ENCODE measurements at regions not wholly inside any gene's neighbourhood (a gene's known extent, or its start where the extent isn't known, plus 50 kb on each side); places are given as distances from the start of the nearest gene placed in this dataset.

DNA sequence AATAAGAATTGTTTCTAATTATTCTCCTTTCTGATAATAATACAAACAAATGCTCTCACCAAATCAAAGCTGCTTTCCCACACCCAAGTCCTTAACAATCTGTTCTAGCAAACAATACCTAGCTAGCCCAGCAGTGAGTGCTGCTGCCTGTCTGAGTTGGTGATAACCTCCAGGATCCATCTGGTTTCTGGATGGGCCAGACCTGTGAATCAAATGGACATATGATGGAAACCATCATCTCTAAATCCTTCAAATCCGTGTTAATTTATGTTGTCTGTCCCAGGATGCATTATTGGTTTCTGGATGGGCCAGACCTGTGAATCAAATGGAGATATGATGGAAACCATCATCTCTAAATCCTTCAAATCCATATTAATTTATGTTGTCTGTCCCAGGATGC, 1230.0 kb downstream of the AMY1C start (continued):
- TF ChIP-seq, protein P1, sequence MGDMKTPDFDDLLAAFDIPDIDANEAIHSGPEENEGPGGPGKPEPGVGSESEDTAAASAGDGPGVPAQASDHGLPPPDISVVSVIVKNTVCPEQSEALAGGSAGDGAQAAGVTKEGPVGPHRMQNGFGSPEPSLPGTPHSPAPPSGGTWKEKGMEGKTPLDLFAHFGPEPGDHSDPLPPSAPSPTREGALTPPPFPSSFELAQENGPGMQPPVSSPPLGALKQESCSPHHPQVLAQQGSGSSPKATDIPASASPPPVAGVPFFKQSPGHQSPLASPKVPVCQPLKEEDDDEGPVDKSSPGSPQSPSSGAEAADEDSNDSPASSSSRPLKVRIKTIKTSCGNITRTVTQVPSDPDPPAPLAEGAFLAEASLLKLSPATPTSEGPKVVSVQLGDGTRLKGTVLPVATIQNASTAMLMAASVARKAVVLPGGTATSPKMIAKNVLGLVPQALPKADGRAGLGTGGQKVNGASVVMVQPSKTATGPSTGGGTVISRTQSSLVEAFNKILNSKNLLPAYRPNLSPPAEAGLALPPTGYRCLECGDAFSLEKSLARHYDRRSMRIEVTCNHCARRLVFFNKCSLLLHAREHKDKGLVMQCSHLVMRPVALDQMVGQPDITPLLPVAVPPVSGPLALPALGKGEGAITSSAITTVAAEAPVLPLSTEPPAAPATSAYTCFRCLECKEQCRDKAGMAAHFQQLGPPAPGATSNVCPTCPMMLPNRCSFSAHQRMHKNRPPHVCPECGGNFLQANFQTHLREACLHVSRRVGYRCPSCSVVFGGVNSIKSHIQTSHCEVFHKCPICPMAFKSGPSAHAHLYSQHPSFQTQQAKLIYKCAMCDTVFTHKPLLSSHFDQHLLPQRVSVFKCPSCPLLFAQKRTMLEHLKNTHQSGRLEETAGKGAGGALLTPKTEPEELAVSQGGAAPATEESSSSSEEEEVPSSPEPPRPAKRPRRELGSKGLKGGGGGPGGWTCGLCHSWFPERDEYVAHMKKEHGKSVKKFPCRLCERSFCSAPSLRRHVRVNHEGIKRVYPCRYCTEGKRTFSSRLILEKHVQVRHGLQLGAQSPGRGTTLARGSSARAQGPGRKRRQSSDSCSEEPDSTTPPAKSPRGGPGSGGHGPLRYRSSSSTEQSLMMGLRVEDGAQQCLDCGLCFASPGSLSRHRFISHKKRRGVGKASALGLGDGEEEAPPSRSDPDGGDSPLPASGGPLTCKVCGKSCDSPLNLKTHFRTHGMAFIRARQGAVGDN (IDR thresholded peaks at IDR 0.05) = no peak
- no peak for TF ChIP-seq ZNF384 (IDR thresholded peaks at IDR 0.05; ENCODE audit: borderline replicate concordance, low read depth, low read length)
- TF ChIP-seq, protein P2, sequence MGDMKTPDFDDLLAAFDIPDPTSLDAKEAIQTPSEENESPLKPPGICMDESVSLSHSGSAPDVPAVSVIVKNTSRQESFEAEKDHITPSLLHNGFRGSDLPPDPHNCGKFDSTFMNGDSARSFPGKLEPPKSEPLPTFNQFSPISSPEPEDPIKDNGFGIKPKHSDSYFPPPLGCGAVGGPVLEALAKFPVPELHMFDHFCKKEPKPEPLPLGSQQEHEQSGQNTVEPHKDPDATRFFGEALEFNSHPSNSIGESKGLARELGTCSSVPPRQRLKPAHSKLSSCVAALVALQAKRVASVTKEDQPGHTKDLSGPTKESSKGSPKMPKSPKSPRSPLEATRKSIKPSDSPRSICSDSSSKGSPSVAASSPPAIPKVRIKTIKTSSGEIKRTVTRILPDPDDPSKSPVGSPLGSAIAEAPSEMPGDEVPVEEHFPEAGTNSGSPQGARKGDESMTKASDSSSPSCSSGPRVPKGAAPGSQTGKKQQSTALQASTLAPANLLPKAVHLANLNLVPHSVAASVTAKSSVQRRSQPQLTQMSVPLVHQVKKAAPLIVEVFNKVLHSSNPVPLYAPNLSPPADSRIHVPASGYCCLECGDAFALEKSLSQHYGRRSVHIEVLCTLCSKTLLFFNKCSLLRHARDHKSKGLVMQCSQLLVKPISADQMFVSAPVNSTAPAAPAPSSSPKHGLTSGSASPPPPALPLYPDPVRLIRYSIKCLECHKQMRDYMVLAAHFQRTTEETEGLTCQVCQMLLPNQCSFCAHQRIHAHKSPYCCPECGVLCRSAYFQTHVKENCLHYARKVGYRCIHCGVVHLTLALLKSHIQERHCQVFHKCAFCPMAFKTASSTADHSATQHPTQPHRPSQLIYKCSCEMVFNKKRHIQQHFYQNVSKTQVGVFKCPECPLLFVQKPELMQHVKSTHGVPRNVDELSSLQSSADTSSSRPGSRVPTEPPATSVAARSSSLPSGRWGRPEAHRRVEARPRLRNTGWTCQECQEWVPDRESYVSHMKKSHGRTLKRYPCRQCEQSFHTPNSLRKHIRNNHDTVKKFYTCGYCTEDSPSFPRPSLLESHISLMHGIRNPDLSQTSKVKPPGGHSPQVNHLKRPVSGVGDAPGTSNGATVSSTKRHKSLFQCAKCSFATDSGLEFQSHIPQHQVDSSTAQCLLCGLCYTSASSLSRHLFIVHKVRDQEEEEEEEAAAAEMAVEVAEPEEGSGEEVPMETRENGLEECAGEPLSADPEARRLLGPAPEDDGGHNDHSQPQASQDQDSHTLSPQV (IDR thresholded peaks at IDR 0.05) = no peak

DNA sequence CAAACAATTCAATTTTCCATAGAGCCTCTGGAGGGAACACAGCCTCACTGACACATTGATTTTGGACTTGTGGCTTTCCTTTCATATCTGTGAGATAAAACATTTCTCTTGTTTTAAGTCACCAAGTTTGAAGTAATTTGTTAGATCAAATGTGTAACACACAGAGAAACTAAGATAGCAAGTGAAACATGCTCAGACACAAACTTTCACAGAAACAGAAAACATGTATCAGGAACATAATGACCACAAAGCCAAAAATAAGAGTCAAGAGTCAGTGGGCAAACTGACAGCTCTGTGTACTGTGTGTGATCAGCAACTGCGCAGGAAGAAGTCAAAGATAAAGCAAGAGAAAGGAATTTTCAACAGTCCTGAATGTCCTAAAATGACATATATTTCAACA, 1237.5 kb downstream of the AMY1C start:
- no peaks in the 10 kb centered on the region for H3K79me2 ChIP-seq (ENCODE audit: control insufficient read depth, insufficient read depth, low read length)
- H4K20me1 ChIP-seq (ENCODE audit: control insufficient read depth, insufficient read depth) = no peaks in the 10 kb centered on the region
- H3K36me3 ChIP-seq (ENCODE audit: control insufficient read depth in 2 of 2, insufficient read depth in 2 of 2, low read length in 1 of 2) = no peaks in the 10 kb centered on the region
- ChIA-PET SMC1A (ENCODE audit: uncharacterized antibody, unreplicated experiment) (interaction anchor here (0.7 to 2.5 kb wide), 8 partner anchors 12 to 279 kb away, joined by 3 to 10 read pairs (median 4); no protein-coding TSS in a partner anchor), POLR2A (no interaction called here), RAD21 (ENCODE audit: unreplicated experiment) (interaction anchor here (1.3 to 1.9 kb wide), 2 partner anchors 14 to 40 kb away, joined by 3 to 4 read pairs; no protein-coding TSS in a partner anchor), CTCF (interaction anchor here (1.3 kb wide), 1 partner anchor 42 kb away, joined by 4 read pairs; no protein-coding TSS in a partner anchor)
- H3K27me3 ChIP-seq (replicated peaks in 1 of 2; ENCODE audit: control insufficient read depth in 2 of 2, insufficient read depth in 2 of 2, low read length in 1 of 2) = no peaks in the 10 kb centered on the region
- DNase-seq (ENCODE audit: low read depth, low spot score) (peak; percentile 42), ATAC-seq (peak; percentile 98), FAIRE-seq (peak; percentile 44)
- H3K9ac ChIP-seq (ENCODE audit: control insufficient read depth, insufficient read depth, low read length) = no peak overlapping the region
- in situ Hi-C loops (cut with MboI) (no loop called here), intact Hi-C loops (cut with micrococcal nuclease; ENCODE audit: unreplicated experiment) (no loop called here)
- no TSS peak for BruUV-seq (replicated peaks)
- no peaks in the 10 kb centered on the region for H3K9me3 ChIP-seq (replicated peaks; ENCODE audit: control insufficient read depth, insufficient read depth, low read length)
- H3K27ac ChIP-seq (ENCODE audit: control insufficient read depth, insufficient read depth) = no peak overlapping the region; the same call in 1 of the 2 replicates
- no peak overlapping the region for H2AFZ ChIP-seq (ENCODE audit: control insufficient read depth, low read depth, low read length)
- H3K4me1 ChIP-seq (ENCODE audit: control insufficient read depth, insufficient read depth, low read length) = no peaks in the 10 kb centered on the region
- 0% methylated on average over 1 of the region's 1 CpG for WGBS (ENCODE audit: insufficient coverage, insufficient replicate concordance, low lambda C conversion rate, missing lambda C conversion rate)
- peak overlapping the region; percentile 61 for H3K4me2 ChIP-seq (ENCODE audit: control insufficient read depth, insufficient read depth)
- H3K4me3 ChIP-seq = no peak overlapping the region
- TF ChIP-seq, protein P3, sequence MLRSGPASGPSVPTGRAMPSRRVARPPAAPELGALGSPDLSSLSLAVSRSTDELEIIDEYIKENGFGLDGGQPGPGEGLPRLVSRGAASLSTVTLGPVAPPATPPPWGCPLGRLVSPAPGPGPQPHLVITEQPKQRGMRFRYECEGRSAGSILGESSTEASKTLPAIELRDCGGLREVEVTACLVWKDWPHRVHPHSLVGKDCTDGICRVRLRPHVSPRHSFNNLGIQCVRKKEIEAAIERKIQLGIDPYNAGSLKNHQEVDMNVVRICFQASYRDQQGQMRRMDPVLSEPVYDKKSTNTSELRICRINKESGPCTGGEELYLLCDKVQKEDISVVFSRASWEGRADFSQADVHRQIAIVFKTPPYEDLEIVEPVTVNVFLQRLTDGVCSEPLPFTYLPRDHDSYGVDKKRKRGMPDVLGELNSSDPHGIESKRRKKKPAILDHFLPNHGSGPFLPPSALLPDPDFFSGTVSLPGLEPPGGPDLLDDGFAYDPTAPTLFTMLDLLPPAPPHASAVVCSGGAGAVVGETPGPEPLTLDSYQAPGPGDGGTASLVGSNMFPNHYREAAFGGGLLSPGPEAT (IDR thresholded peaks at IDR 0.05; ENCODE audit: low read depth) = peak; percentile 77; the same call in 1 of the 2 replicates
- no peak for TF ChIP-seq FOS (IDR thresholded peaks at IDR 0.05; ENCODE audit: borderline replicate concordance, extremely low read depth, insufficient read length)
- TF ChIP-seq RCOR1 (conservative IDR thresholded peaks at IDR 0.05; ENCODE audit: low read depth, low read length) = no peak
- no peak for TF ChIP-seq FOXK2 (IDR thresholded peaks at IDR 0.05)
- TF ChIP-seq JUND (IDR thresholded peaks at IDR 0.05; ENCODE audit: low read depth, low read length) = no peak
- TF ChIP-seq CHD4 (IDR thresholded peaks at IDR 0.05) = no peak
- TF ChIP-seq BACH1 (IDR thresholded peaks at IDR 0.05; ENCODE audit: borderline replicate concordance) = no peak

All from GM12878 (cell line).